Breast epithelium (tissue), 4 donors: ENCODE measurements at regions not wholly inside any gene's neighbourhood (a gene's known extent, or its start where the extent isn't known, plus 50 kb on each side); places are given as distances from the start of the nearest gene placed in this dataset.

Experiments used
- DNase-seq, 2 donors: peaks; one replicate each; pipeline ENCODE4 v3.0.0-alpha.2; 2019; ENCODE audit warnings: low spot score in 2 of 2
- H3K27ac ChIP-seq, 2 donors: fragments of 200-600 bp; sonication (generic) in 1 of 2; one replicate each; pipeline ENCODE4 v1.5.1; 2016 to 2019; ENCODE audit warnings: mild to moderate bottlenecking in 1 of 2
- H3K27me3 ChIP-seq, 2 donors: fragments of 200-600 bp; sonication (generic) in 1 of 2; one replicate each; pipeline versions ENCODE4 v1.5.1 to v1.6.0; 2017 to 2019; ENCODE audit warnings: control low read depth in 1 of 2, mild to moderate bottlenecking in 1 of 2
- H3K36me3 ChIP-seq: fragments of 200-600 bp; one replicate; pipeline ENCODE4 v1.5.1; 2019
- H3K4me1 ChIP-seq, 2 donors: fragments of 200-600 bp; sonication (generic); one replicate each; pipeline ENCODE4 v1.5.1; 2016 to 2019; ENCODE audit warnings: control low read depth in 1 of 2
- H3K4me3 ChIP-seq, 3 donors: fragments of 200-600 bp; sonication (generic); 1 replicate in 2 of 3; 2 replicates in 1 of 3; pipeline ENCODE4 v1.5.1; 2016 to 2019; ENCODE audit warnings: mild to moderate bottlenecking in 3 of 3, moderate library complexity in 2 of 3
- H3K9me3 ChIP-seq, 2 donors: fragments of 200-600 bp; sonication (generic) in 1 of 2; one replicate each; pipeline ENCODE4 v1.5.1; 2016 to 2019; ENCODE audit warnings: control low read depth in 1 of 2
- CTCF ChIP-seq, 3 donors: fragments of 450-650 bp; IDR thresholded peaks; one replicate each; pipeline ENCODE4 v1.5.1; 2016 to 2017; ENCODE audit warnings: antibody characterized with exemption in 3 of 3, mild to moderate bottlenecking in 3 of 3, moderate library complexity in 3 of 3
- POLR2A ChIP-seq: fragments of 450-650 bp; IDR thresholded peaks from one replicate; pipeline ENCODE4 v1.6.1; 2016; ENCODE audit warnings: antibody characterized with exemption, mild to moderate bottlenecking, moderate library complexity
- POLR2AphosphoS5 ChIP-seq, 3 donors: sonication (generic); formaldehyde crosslinking; IDR thresholded peaks; one replicate each; pipeline ENCODE4 v1.6.1; 2017; ENCODE audit warnings: antibody characterized with exemption in 3 of 3
- intact Hi-C: fragments of 100-400 bp; cut with DNase I; formaldehyde crosslinking; loops from one replicate; pipeline ENCODE4 v1.15.1; 2023; ENCODE audit warnings: low total_unique reads

- no peak for DNase-seq
- Histone ChIP-seq H3K27ac (no peak overlapping the region), H3K4me3 (no peak overlapping the region), H3K4me1 (no peaks in the 10 kb centered on the region), H3K9me3 (no peaks in the 10 kb centered on the region), H3K27me3 (no peaks in the 10 kb centered on the region), H3K36me3 (no peaks in the 10 kb centered on the region)
- intact Hi-C loops, result no loop called here
- TF ChIP-seq CTCF (IDR thresholded peaks at IDR 0.05) (no peak), POLR2A (no peak), POLR2AphosphoS5 (IDR thresholded peaks at IDR 0.05) (no peak)
These were observed 1130.3 kb downstream of the PCDH9 start for GRCh38 chr13:66099825-66100224.

GRCh38 chr13:66098931-66099628 is 1131.1 kb downstream of the PCDH9 start:
- no peaks in the 10 kb centered on the region for H3K9me3 ChIP-seq
- H3K4me3 ChIP-seq, result no peak overlapping the region
- TF ChIP-seq CTCF (IDR thresholded peaks at IDR 0.05) (no peak), POLR2A (no peak), POLR2AphosphoS5 (IDR thresholded peaks at IDR 0.05) (no peak)
- H3K27me3 ChIP-seq, result no peaks in the 10 kb centered on the region
- no peak overlapping the region for H3K27ac ChIP-seq
- no peaks in the 10 kb centered on the region for H3K4me1 ChIP-seq
- no peak for DNase-seq
- intact Hi-C loops, result no loop called here
- no peaks in the 10 kb centered on the region for H3K36me3 ChIP-seq

GRCh38 chr13:66089711-66090110 is 1140.4 kb downstream of the PCDH9 start:
- H3K9me3 ChIP-seq, result peaks cover 0 to 6% of the 10 kb centered on the region in 2 donors

GRCh38 chr13:66087269-66087710 is 1142.8 kb downstream of the PCDH9 start:
- DNase-seq, result no peak
- no peaks in the 10 kb centered on the region for H3K36me3 ChIP-seq
- H3K4me3 ChIP-seq, result no peak overlapping the region
- H3K9me3 ChIP-seq, result peaks cover 0 to 1% of the 10 kb centered on the region in 2 donors
- TF ChIP-seq CTCF (IDR thresholded peaks at IDR 0.05) (no peak), POLR2AphosphoS5 (IDR thresholded peaks at IDR 0.05) (no peak), POLR2A (no peak)
- no peak overlapping the region for H3K27ac ChIP-seq
- no peaks in the 10 kb centered on the region for H3K27me3 ChIP-seq
- intact Hi-C loops, result no loop called here
- H3K4me1 ChIP-seq, result no peaks in the 10 kb centered on the region

More at GRCh38 chr13:66089711-66090110, 1140.4 kb downstream of the PCDH9 start:
- no peak for TF ChIP-seq POLR2AphosphoS5 (IDR thresholded peaks at IDR 0.05)
- Histone ChIP-seq H3K4me1 (no peaks in the 10 kb centered on the region), H3K36me3 (no peaks in the 10 kb centered on the region), H3K4me3 (no peak overlapping the region), H3K27me3 (no peaks in the 10 kb centered on the region), H3K27ac (no peak overlapping the region)
- intact Hi-C loops, result no loop called here
- DNase-seq, result no peak

- no peak overlapping the region for H3K4me3 ChIP-seq
- DNase-seq, result no peak
- no peaks in the 10 kb centered on the region for H3K9me3 ChIP-seq
- no peaks in the 10 kb centered on the region for H3K27me3 ChIP-seq
- H3K4me1 ChIP-seq, result no peaks in the 10 kb centered on the region
- TF ChIP-seq POLR2AphosphoS5 (IDR thresholded peaks at IDR 0.05) (no peak), CTCF (IDR thresholded peaks at IDR 0.05) (no peak), POLR2A (no peak)
- H3K36me3 ChIP-seq, result no peaks in the 10 kb centered on the region
- no peak overlapping the region for H3K27ac ChIP-seq
- intact Hi-C loops, result no loop called here
These were observed 1152.9 kb downstream of the PCDH9 start for GRCh38 chr13:66077132-66077689.
